ENCODE measurements at regions not wholly inside any gene's neighbourhood (a gene's known extent, or its start where the extent isn't known, plus 50 kb on each side); places are given as distances from the start of the nearest gene placed in this dataset.

DNA sequence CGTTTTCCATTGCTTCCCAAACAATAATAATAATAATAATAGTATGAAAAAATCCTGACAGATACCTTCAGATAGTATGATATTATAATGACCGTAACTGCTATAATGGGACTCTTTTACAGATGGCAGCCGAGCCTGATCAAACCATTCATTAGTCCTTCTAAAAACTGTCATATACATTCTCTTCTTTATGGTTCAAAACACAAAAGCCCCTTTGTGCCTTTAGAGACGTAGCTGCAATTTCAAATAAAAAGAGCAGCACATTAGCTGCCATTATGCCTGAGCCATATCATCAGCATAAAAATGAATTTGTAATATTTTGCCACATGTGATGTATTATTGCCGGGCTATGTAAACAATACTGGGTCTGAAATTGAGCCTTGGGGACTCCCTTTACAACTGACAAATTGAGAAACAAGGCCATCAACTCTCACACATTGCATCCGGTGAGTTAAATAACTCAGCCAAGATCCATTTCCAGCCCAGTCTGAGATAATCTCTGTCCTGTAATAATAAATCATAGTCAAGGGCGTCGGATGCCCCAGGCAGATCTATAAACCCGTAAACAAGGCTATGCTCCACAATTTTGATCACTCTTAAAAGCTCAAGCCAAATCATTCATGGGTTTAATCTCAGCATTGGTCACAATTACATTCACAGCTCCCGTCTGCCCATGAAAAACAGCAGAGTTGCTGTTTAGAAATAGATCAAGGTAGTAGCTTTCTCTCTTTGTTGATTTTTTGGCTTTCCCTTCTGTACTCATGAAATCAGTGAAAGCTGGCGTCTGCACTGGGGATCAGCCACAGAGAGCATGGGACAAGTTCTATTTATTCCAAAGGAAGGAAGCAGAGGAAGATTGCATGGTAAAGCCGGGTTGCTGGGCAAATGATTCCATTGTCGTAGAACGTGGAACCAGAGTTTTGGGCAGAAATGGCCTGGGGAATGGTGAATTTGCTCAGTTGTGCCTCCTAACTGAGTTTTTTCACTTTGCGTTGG lies 150.1 kb upstream of the BMPER start:
- in situ Hi-C loops (cut with HindIII; ENCODE audit: low sequenced_read_pairs): no loop called here
- no peak for DNase-seq (ENCODE audit: low read depth)
- no peak overlapping the region for H3K4me3 ChIP-seq (ENCODE audit: low read depth, low read length)
- TF ChIP-seq CTCF (IDR thresholded peaks at IDR 0.05; ENCODE audit: low read depth, low read length, missing control alignments): no peak

DNA sequence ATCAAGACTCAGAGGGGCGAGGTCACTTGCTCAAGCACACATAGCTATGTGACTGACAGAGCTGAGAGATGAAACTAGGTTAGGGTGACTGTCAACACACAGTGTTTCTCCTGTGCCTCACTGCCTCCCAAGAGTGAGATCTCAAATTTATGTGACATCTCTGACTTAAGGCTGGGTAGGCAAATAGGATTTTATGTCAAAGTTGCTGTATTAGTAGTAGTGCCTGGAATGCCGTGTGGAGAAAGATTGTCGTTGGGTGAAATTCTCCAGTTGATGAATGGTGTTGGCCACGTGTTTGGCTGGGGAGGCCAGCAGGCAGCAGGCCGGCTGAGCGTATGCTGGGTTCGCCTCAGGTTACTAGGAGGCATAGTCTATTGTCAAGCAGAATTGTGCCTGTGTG lies 148.3 kb upstream of the BMPER start:
- no peak overlapping the region for H3K4me3 ChIP-seq (ENCODE audit: low read depth, low read length)
- no peak for TF ChIP-seq CTCF (IDR thresholded peaks at IDR 0.05; ENCODE audit: low read depth, low read length, missing control alignments)
- in situ Hi-C loops (cut with HindIII; ENCODE audit: low sequenced_read_pairs): no loop called here
- no peak for DNase-seq (ENCODE audit: low read depth)

DNA sequence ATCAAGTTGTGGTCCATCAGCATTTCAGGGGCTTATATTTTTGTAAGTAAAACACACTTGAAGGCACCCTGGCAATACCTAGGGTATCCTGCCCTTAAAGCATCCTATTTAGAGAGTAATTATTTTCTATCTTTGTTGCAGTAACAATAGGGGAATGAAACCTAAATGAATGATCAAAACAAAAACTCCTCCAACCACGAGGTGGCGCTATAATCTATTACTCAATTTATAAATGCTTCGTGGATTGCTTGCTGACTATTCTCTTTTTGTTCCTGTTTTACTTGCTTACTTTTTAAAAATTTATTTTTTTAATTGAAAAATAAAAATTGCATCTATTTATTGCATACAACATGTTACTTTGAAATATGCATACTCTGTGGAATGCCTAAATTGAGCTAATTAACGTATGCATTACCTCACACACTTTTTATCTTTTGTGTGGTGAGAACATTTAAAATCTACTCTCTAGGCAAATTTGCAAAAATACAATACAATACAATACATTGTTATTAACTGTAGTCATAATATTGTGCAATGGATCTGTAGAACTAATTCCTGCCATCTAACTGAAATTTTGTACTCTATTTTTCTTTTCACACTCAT lies 147.7 kb upstream of the BMPER start:
- in situ Hi-C loops (cut with HindIII; ENCODE audit: low sequenced_read_pairs): no loop called here

GRCh38 chr7:33760146-33760545 lies 145.2 kb upstream of the BMPER start:
- no peak overlapping the region for H3K4me3 ChIP-seq (ENCODE audit: low read depth, low read length)
- in situ Hi-C loops (cut with HindIII; ENCODE audit: low sequenced_read_pairs): no loop called here
- TF ChIP-seq CTCF (IDR thresholded peaks at IDR 0.05; ENCODE audit: low read depth, low read length, missing control alignments): no peak
- DNase-seq (ENCODE audit: low read depth): no peak

More for the DNA sequence above, 147.7 kb upstream of the BMPER start:
- no peak overlapping the region for H3K4me3 ChIP-seq (ENCODE audit: low read depth, low read length)
- DNase-seq (ENCODE audit: low read depth): peak; percentile 47
- peak; percentile 31 for TF ChIP-seq CTCF (IDR thresholded peaks at IDR 0.05; ENCODE audit: low read depth, low read length, missing control alignments)

GRCh38 chr7:33760834-33761233 lies 144.5 kb upstream of the BMPER start:
- no peak for DNase-seq (ENCODE audit: low read depth)
- TF ChIP-seq CTCF (IDR thresholded peaks at IDR 0.05; ENCODE audit: low read depth, low read length, missing control alignments): no peak
- H3K4me3 ChIP-seq (ENCODE audit: low read depth, low read length): no peak overlapping the region
- in situ Hi-C loops (cut with HindIII; ENCODE audit: low sequenced_read_pairs): no loop called here

DNA sequence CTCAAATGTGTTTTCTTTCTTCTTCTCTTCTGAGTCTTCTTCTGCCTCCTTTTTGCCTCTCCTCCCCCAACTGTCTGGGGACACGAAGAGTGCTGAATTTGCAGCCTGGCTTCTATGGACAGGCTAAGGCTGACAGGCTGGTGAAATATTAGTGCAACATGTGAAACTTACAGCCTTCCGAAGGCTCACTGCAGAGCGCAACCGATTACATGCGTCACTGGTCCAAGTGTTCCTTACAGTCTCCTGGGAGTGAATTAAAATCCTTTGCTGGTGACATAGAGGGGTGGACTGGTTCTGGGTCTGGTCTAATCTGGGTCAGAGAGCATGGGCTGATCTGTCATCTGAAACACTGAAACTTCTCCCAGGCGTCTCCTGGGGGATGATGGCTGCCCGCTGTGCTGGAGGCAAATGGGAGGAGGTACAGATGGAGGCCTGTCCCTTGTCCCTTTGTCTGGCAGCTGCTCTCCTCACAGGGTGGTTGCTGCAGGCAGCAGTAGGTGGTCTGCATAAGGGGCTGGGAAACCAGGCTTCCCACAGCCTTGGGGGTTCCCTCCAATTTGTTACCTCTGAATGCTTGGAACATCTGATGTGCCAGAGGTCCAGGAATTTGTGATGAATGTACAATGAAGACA lies 143.8 kb upstream of the BMPER start:
- in situ Hi-C loops (cut with HindIII; ENCODE audit: low sequenced_read_pairs): no loop called here
- no peak overlapping the region for H3K4me3 ChIP-seq (ENCODE audit: low read depth, low read length)
- no peak for TF ChIP-seq CTCF (IDR thresholded peaks at IDR 0.05; ENCODE audit: low read depth, low read length, missing control alignments)
- no peak for DNase-seq (ENCODE audit: low read depth)
